DMS 273 (cell line): ENCODE measurements at regions not wholly inside any gene's neighbourhood (a gene's known extent, or its start where the extent isn't known, plus 50 kb on each side); places are given as distances from the start of the nearest gene placed in this dataset.
A peak's percentile ranks its signal among the peaks of the same experiment; 100 is the strongest.

ENCODE experiments used
- DNase-seq: peaks from one replicate; lab custom pipeline; 2025; ENCODE audit not compliant: unreplicated experiment; lab: John Stamatoyannopoulos, UW

- DNase-seq = no peak
Observed at GRCh38 chr18:59057493-59057795, 82.2 kb upstream of the SEC11C start.

- no peak for DNase-seq
Observed at GRCh38 chr18:59057969-59058368, 81.7 kb upstream of the SEC11C start.

GRCh38 chr18:59059140-59059539 lies 80.5 kb upstream of the SEC11C start:
- DNase-seq = no peak

GRCh38 chr18:59060551-59060950 lies 79.1 kb upstream of the SEC11C start:
- peak; percentile 95 for DNase-seq

GRCh38 chr18:59061914-59062642 lies 77.6 kb upstream of the SEC11C start:
- no peak for DNase-seq

GRCh38 chr18:59062643-59063006 lies 77.1 kb upstream of the SEC11C start:
- no peak for DNase-seq

GRCh38 chr18:59063300-59063906 lies 76.3 kb upstream of the SEC11C start:
- peak; percentile 18 for DNase-seq

- no peak for DNase-seq
Observed at GRCh38 chr18:59063912-59064311, 75.8 kb upstream of the SEC11C start.

GRCh38 chr18:59065684-59066083 lies 74.0 kb upstream of the SEC11C start:
- no peak for DNase-seq

- DNase-seq = peak; percentile 72
Observed at GRCh38 chr18:59067873-59068272, 71.8 kb upstream of the SEC11C start.

- no peak for DNase-seq
Observed at GRCh38 chr18:59068276-59069071, 71.2 kb upstream of the SEC11C start.

- DNase-seq = peak; percentile 96
Observed at GRCh38 chr18:59070181-59070912, 69.3 kb upstream of the SEC11C start.

- DNase-seq = no peak
Observed at GRCh38 chr18:59072727-59073421, 66.8 kb upstream of the SEC11C start.

GRCh38 chr18:59075923-59076322 lies 63.8 kb upstream of the SEC11C start:
- no peak for DNase-seq

- peak; percentile 43 for DNase-seq
Observed at GRCh38 chr18:59079264-59079663, 60.4 kb upstream of the SEC11C start.

- DNase-seq = peak; percentile 93
Observed at GRCh38 chr18:59079687-59080501, 59.8 kb upstream of the SEC11C start.

GRCh38 chr18:59083136-59083818 lies 56.4 kb upstream of the SEC11C start:
- no peak for DNase-seq

GRCh38 chr18:59085126-59085794 lies 54.4 kb upstream of the SEC11C start:
- no peak for DNase-seq

- DNase-seq = no peak
Observed at GRCh38 chr18:59085797-59086196, 53.9 kb upstream of the SEC11C start.
